ENCODE measurements at regions not wholly inside any gene's neighbourhood (a gene's known extent, or its start where the extent isn't known, plus 50 kb on each side); places are given as distances from the start of the nearest gene placed in this dataset.
A peak's percentile ranks its signal among the peaks of the same experiment; 100 is the strongest.

GRCh38 chr16:31713071-31713944 is 160.3 kb upstream of the ZNF267 start:
- TF ChIP-seq POLR2AphosphoS5 (IDR thresholded peaks at IDR 0.05; ENCODE audit: low read depth, low read length) (peak; percentile 95), REST (IDR thresholded peaks at IDR 0.05; ENCODE audit: insufficient read depth in 1 of 2, low read depth in 2 of 2, low read length in 2 of 2) (0 out of 4 replicates have a peak, but pooled peaks of 1 of the 2 experiments have one; percentile 39), TAF1 (IDR thresholded peaks at IDR 0.05; ENCODE audit: borderline replicate concordance, insufficient read depth, low read length) (peak; percentile 97), SIN3A (IDR thresholded peaks at IDR 0.05; ENCODE audit: borderline replicate concordance, insufficient read depth, low read length) (no peak)

Data from PFSK-1 (cell line).